BJ (cell line): ENCODE measurements at regions not wholly inside any gene's neighbourhood (a gene's known extent, or its start where the extent isn't known, plus 50 kb on each side); places are given as distances from the start of the nearest gene placed in this dataset.

Source experiments
- CTCF ChIA-PET: fragments of 350-600 bp; formaldehyde crosslinking; extraction: SDS; loops from one replicate; lab custom pipeline; 2021; ENCODE audit warnings: antibody characterized with exemption, inconsistent platforms; lab: Yijun Ruan, JAX
- POLR2A ChIA-PET: fragments of 300-600 bp; sonication (Branson Sonifier 250); formaldehyde crosslinking; extraction: SDS; loops from one replicate; lab custom pipeline; 2021; ENCODE audit warnings: antibody characterized with exemption; lab: Charles Lee
- DNase-seq: peaks from one replicate; pipeline ENCODE4 v3.0.0-alpha.2; 2011; ENCODE audit warnings: low read depth
- H3K27me3 ChIP-seq: 2 replicates; pipeline ENCODE4 v1.6.0; 2011; ENCODE audit warnings: low read length; ENCODE audit not compliant: control insufficient read depth, insufficient read depth
- H3K36me3 ChIP-seq: 2 replicates; pipeline ENCODE4 v1.5.1; 2011; ENCODE audit warnings: low read length; ENCODE audit not compliant: control insufficient read depth, insufficient read depth
- H3K4me3 ChIP-seq: 2 replicates; pipeline ENCODE4 v1.5.1; 2011; ENCODE audit warnings: low read depth, mild to moderate bottlenecking, control low read depth, low read length
- CTCF ChIP-seq: IDR thresholded peaks from 2 replicates; pipeline ENCODE4 v1.5.1; 2011; ENCODE audit warnings: low read depth, mild to moderate bottlenecking, control low read depth, inconsistent platforms, low read length, moderate library complexity; ENCODE audit not compliant: insufficient read depth

GRCh38 chr5:72615061-72615460, 107.9 kb upstream of the ZNF366 start:
- no peak for DNase-seq
- no peaks in the 10 kb centered on the region for H3K36me3 ChIP-seq
- H3K27me3 ChIP-seq: no peaks in the 10 kb centered on the region; the same call in 1 of the 2 replicates
- POLR2A ChIA-PET: no interaction called here
- H3K4me3 ChIP-seq: no peak overlapping the region
- no peak for TF ChIP-seq CTCF
- CTCF ChIA-PET: interaction anchor here (2.0 kb wide), 1 partner anchor 203 kb away, joined by 9 read pairs; no protein-coding TSS in a partner anchor

- no peaks in the 10 kb centered on the region for H3K27me3 ChIP-seq
- POLR2A ChIA-PET: no interaction called here
- H3K36me3 ChIP-seq: no peaks in the 10 kb centered on the region
- CTCF ChIA-PET: interaction anchor here (6.3 kb wide), 1 partner anchor 205 kb away, joined by 53 read pairs; the partner anchor contains the start of gene TNPO1
- H3K4me3 ChIP-seq: no peak overlapping the region
- DNase-seq: no peak
- no peak for TF ChIP-seq CTCF
Observed at GRCh38 chr5:72613515-72613914, 106.3 kb upstream of the ZNF366 start.

GRCh38 chr5:72612810-72613209, 105.6 kb upstream of the ZNF366 start:
- CTCF ChIA-PET: interaction anchor here (1.0 to 6.3 kb wide), 3 partner anchors 13 to 206 kb away, joined by 4 to 53 read pairs (median 24); partner anchors contain the start of gene TNPO1
- Histone ChIP-seq H3K36me3 (no peaks in the 10 kb centered on the region), H3K4me3 (no peak overlapping the region), H3K27me3 (no peaks in the 10 kb centered on the region)
- POLR2A ChIA-PET: no interaction called here
- no peak for DNase-seq
- no peak for TF ChIP-seq CTCF

GRCh38 chr5:72611118-72611730, 104.0 kb upstream of the ZNF366 start:
- Histone ChIP-seq H3K27me3 (no peaks in the 10 kb centered on the region), H3K4me3 (no peak overlapping the region), H3K36me3 (no peaks in the 10 kb centered on the region)
- DNase-seq: no peak
- POLR2A ChIA-PET: no interaction called here
- TF ChIP-seq CTCF: peak; percentile 100
- CTCF ChIA-PET: interaction anchor here (0.8 to 6.3 kb wide), 23 partner anchors 9 to 252 kb away, joined by 3 to 53 read pairs (median 4); partner anchors contain the start of gene TNPO1

- TF ChIP-seq CTCF: no peak
- CTCF ChIA-PET: interaction anchor here (1.1 to 6.3 kb wide), 5 partner anchors 16 to 347 kb away, joined by 3 to 53 read pairs (median 3); partner anchors contain the start of genes FCHO2 and TNPO1
- Histone ChIP-seq H3K4me3 (no peak overlapping the region), H3K27me3 (no peaks in the 10 kb centered on the region), H3K36me3 (no peaks in the 10 kb centered on the region)
- POLR2A ChIA-PET: no interaction called here
- DNase-seq: no peak
Observed at GRCh38 chr5:72608926-72609325, 101.7 kb upstream of the ZNF366 start.
